T-helper 1 cell treated with Interleukin-12 subunit alpha and Interleukin-12 subunit beta and Interleukin-4 antibody, amounts not matched to agents 30 μg/mL and 1 μg/mL, for 36 hours (primary cell): ENCODE measurements at regions not wholly inside any gene's neighbourhood (a gene's known extent, or its start where the extent isn't known, plus 50 kb on each side); places are given as distances from the start of the nearest gene placed in this dataset.

ENCODE experiments used
- H3K27ac Mint-ChIP-seq: one replicate; pipeline ENCODE4 v1.8.0; 2021; ENCODE audit warnings: mild to moderate bottlenecking, mixed read lengths
- H3K27me3 Mint-ChIP-seq: one replicate; pipeline ENCODE4 v1.8.0; 2021; ENCODE audit warnings: low read depth, mixed read lengths
- H3K36me3 Mint-ChIP-seq: one replicate; pipeline ENCODE4 v1.8.0; 2021; ENCODE audit warnings: low read depth, mixed read lengths
- H3K4me1 Mint-ChIP-seq: one replicate; pipeline ENCODE4 v1.8.0; 2021; ENCODE audit warnings: low read depth, mixed read lengths
- H3K4me3 Mint-ChIP-seq: one replicate; pipeline ENCODE4 v1.8.0; 2021; ENCODE audit warnings: mild to moderate bottlenecking, moderate library complexity, mixed read lengths
- H3K9me3 Mint-ChIP-seq: one replicate; pipeline ENCODE4 v1.8.0; 2021; ENCODE audit warnings: mixed read lengths

GRCh38 chr15:69891606-69892005 is 206.1 kb downstream of the TLE3 start:
- H3K27me3 Mint-ChIP-seq, result peaks cover 50% of the 10 kb centered on the region
- H3K4me1 Mint-ChIP-seq, result no peaks in the 10 kb centered on the region
- no peaks in the 10 kb centered on the region for H3K9me3 Mint-ChIP-seq
- H3K27ac Mint-ChIP-seq, result no peak overlapping the region
- no peak overlapping the region for H3K4me3 Mint-ChIP-seq
- peaks cover 2% of the 10 kb centered on the region for H3K36me3 Mint-ChIP-seq

- H3K4me1 Mint-ChIP-seq, result no peaks in the 10 kb centered on the region
- no peak overlapping the region for H3K4me3 Mint-ChIP-seq
- H3K9me3 Mint-ChIP-seq, result no peaks in the 10 kb centered on the region
- peaks cover 2% of the 10 kb centered on the region for H3K36me3 Mint-ChIP-seq
- H3K27ac Mint-ChIP-seq, result no peak overlapping the region
- H3K27me3 Mint-ChIP-seq, result peaks cover 57% of the 10 kb centered on the region
These were observed 205.4 kb downstream of the TLE3 start for GRCh38 chr15:69892351-69892750.

- Mint-ChIP-seq H3K27me3 (peaks cover 59% of the 10 kb centered on the region), H3K4me3 (no peak overlapping the region), H3K9me3 (no peaks in the 10 kb centered on the region), H3K36me3 (peaks cover 2% of the 10 kb centered on the region), H3K27ac (no peak overlapping the region), H3K4me1 (no peaks in the 10 kb centered on the region)
These were observed 204.6 kb downstream of the TLE3 start for GRCh38 chr15:69893086-69893485.

- Mint-ChIP-seq H3K36me3 (peaks cover 2% of the 10 kb centered on the region), H3K4me1 (no peaks in the 10 kb centered on the region), H3K9me3 (no peaks in the 10 kb centered on the region), H3K4me3 (no peak overlapping the region), H3K27me3 (peaks cover 60% of the 10 kb centered on the region), H3K27ac (no peak overlapping the region)
These were observed 203.9 kb downstream of the TLE3 start for GRCh38 chr15:69893863-69894262.

- Mint-ChIP-seq H3K27me3 (peaks cover 56% of the 10 kb centered on the region), H3K4me1 (no peaks in the 10 kb centered on the region), H3K4me3 (no peak overlapping the region), H3K27ac (no peak overlapping the region), H3K36me3 (peaks cover 2% of the 10 kb centered on the region), H3K9me3 (no peaks in the 10 kb centered on the region)
These were observed 202.5 kb downstream of the TLE3 start for GRCh38 chr15:69895202-69895601.

GRCh38 chr15:69896606-69897005 is 201.1 kb downstream of the TLE3 start:
- Mint-ChIP-seq H3K27me3 (peaks cover 49% of the 10 kb centered on the region), H3K4me3 (no peak overlapping the region), H3K4me1 (no peaks in the 10 kb centered on the region), H3K27ac (no peak overlapping the region), H3K36me3 (peaks cover 2% of the 10 kb centered on the region), H3K9me3 (no peaks in the 10 kb centered on the region)

- Mint-ChIP-seq H3K36me3 (peaks cover 2% of the 10 kb centered on the region), H3K27me3 (peaks cover 46% of the 10 kb centered on the region), H3K9me3 (no peaks in the 10 kb centered on the region), H3K4me1 (no peaks in the 10 kb centered on the region), H3K27ac (no peak overlapping the region), H3K4me3 (no peak overlapping the region)
These were observed 200.7 kb downstream of the TLE3 start for GRCh38 chr15:69897061-69897460.

GRCh38 chr15:69897471-69898237 is 200.1 kb downstream of the TLE3 start:
- Mint-ChIP-seq H3K36me3 (peaks cover 2% of the 10 kb centered on the region), H3K27ac (no peak overlapping the region), H3K4me1 (no peaks in the 10 kb centered on the region), H3K27me3 (peaks cover 46% of the 10 kb centered on the region), H3K4me3 (no peak overlapping the region), H3K9me3 (no peaks in the 10 kb centered on the region)

GRCh38 chr15:69898243-69898642 is 199.5 kb downstream of the TLE3 start:
- peaks cover 43% of the 10 kb centered on the region for H3K27me3 Mint-ChIP-seq
- no peaks in the 10 kb centered on the region for H3K4me1 Mint-ChIP-seq
- peaks cover 2% of the 10 kb centered on the region for H3K36me3 Mint-ChIP-seq
- H3K4me3 Mint-ChIP-seq, result no peak overlapping the region
- no peak overlapping the region for H3K27ac Mint-ChIP-seq
- H3K9me3 Mint-ChIP-seq, result no peaks in the 10 kb centered on the region

GRCh38 chr15:69902414-69903062 is 195.2 kb downstream of the TLE3 start:
- Mint-ChIP-seq H3K27ac (no peak overlapping the region), H3K4me3 (no peak overlapping the region), H3K9me3 (no peaks in the 10 kb centered on the region), H3K27me3 (peaks cover 15% of the 10 kb centered on the region), H3K36me3 (no peaks in the 10 kb centered on the region), H3K4me1 (no peaks in the 10 kb centered on the region)

- no peaks in the 10 kb centered on the region for H3K9me3 Mint-ChIP-seq
- no peak overlapping the region for H3K4me3 Mint-ChIP-seq
- H3K27ac Mint-ChIP-seq, result no peak overlapping the region
- H3K27me3 Mint-ChIP-seq, result peaks cover 8% of the 10 kb centered on the region
- no peaks in the 10 kb centered on the region for H3K4me1 Mint-ChIP-seq
- H3K36me3 Mint-ChIP-seq, result no peaks in the 10 kb centered on the region
These were observed 193.9 kb downstream of the TLE3 start for GRCh38 chr15:69903470-69904469.

- Mint-ChIP-seq H3K4me3 (no peak overlapping the region), H3K4me1 (no peaks in the 10 kb centered on the region), H3K9me3 (no peaks in the 10 kb centered on the region), H3K27me3 (peaks cover 7% of the 10 kb centered on the region), H3K36me3 (no peaks in the 10 kb centered on the region), H3K27ac (no peak overlapping the region)
These were observed 191.2 kb downstream of the TLE3 start for GRCh38 chr15:69906256-69907185.

GRCh38 chr15:69908060-69908459 is 189.7 kb downstream of the TLE3 start:
- Mint-ChIP-seq H3K4me3 (no peak overlapping the region), H3K27me3 (peaks cover 7% of the 10 kb centered on the region), H3K36me3 (no peaks in the 10 kb centered on the region), H3K9me3 (no peaks in the 10 kb centered on the region), H3K27ac (no peak overlapping the region), H3K4me1 (no peaks in the 10 kb centered on the region)
